Fibroblast of peridontal ligament (primary cell): ENCODE measurements at regions not wholly inside any gene's neighbourhood (a gene's known extent, or its start where the extent isn't known, plus 50 kb on each side); places are given as distances from the start of the nearest gene placed in this dataset.
A peak's percentile ranks its signal among the peaks of the same experiment; 100 is the strongest.

Source experiments
- DNase-seq: peaks from one replicate; pipeline ENCODE4 v3.0.0-alpha.2; 2010; ENCODE audit errors: extremely low read depth

DNA sequence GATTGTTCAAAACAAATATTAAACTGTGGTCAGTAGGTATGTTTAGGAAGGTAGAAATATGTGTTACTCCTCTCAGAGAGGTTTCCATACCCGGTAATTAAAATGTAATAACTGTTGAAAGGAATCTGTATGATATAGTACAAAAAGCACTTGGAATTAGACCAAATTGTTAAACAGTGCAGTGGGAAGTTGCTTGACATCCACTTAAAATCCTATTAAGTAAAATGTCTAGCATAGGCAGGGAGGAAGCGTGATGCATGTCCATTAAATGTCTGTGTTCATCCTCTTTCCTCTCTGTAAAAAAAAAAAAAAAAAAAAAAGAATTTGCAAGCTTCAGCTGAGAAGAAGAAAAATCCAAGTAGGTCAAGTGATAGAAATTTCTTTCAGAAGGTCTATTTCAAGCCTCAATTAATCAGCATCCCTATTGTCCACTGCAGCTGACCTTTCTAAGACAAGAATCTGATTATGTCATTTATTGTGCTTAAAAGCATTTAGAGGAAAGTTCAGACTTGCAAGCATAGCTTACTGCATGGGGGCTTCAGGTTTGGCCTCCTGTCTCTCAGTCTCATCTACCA lies 265.6 kb upstream of the RGS6 start:
- DNase-seq = no peak

DNA sequence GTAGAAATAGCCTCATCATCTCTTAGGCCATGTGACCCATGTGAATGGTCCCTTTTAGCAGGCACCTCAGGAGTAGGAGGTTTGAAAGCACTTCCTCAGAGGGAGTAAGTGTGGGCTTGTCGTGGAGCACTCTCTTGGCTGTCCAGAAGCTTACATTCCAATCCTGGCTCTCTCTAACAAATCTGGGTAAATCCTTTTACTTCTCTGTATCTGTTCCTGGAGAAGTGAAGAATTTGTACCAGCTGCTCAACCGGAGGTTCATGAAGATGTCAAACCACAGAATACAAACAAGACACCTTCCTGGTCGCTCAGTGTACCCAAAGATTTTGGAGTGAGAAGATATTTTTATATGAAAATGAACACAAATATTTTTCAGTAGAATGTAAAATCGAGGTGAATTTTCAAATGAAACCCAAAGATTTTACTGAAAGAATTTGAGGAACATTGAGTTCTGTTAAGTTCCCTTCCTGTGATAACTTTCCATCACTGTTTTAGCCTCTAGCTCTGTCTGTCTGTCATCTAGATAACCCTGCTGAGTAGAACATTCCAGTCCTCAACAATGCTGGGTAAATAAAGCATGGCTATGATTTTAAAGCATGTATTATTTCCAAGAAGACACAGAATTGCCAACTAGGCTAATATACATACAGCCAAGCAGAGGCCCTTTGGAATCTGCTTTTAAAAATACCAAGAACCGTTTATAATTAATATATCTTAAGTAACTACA lies 263.9 kb upstream of the RGS6 start:
- peak; percentile 43 for DNase-seq

DNA sequence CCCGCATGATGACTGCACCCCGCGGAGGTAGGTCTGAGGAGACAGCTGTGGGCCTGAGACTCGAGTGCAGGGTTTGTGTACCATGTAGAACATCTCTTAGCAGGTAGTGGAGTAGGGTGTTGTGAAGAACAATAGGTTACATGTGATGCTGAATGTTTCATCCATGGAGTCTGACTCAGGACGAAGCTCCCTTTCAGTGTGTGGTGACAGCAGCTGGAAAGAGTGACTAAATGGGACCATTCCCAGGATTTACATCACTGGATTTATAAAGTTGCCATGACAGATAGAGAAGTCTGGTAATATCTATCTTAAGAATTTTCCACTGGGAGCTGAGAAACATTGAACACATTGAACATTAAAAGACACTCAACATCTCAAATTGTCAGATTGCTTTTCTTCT lies 259.6 kb upstream of the RGS6 start:
- DNase-seq = no peak

DNA sequence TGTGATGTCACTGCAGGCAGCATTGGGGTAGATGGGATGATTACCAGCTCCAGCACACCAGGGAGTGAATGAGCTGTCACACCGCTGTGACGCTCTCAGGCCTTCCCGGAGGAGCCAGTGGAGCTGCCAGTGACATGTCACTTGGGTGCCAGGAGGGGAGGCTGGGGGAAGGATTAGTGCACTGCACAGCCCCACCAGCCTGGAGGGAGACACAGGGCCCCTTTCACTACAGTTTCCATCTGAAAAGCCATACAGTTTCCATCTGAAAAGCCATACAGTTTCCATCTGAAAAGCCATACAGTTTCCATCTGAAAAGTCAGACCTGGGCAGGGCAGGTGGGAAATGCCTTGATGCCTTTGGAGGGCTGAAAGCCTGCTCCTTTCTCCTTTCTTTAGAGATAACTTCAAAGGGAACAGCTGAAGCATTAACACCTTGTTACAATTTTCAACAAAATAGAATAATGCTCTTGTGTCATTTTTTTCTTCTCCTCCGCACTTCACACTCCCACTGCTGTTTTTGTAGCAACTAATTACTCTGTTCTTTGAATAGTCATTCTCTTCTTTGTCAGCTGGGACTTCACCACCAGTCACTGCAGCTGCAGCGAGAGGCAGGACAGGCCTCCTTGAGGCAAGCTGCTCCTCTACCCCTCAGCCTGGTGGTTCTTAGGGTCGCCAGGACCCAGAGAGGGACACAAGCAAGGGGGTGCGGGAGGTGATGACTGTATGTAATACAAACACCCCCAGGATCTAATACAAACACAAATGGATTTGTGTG lies 256.9 kb upstream of the RGS6 start:
- no peak for DNase-seq

DNA sequence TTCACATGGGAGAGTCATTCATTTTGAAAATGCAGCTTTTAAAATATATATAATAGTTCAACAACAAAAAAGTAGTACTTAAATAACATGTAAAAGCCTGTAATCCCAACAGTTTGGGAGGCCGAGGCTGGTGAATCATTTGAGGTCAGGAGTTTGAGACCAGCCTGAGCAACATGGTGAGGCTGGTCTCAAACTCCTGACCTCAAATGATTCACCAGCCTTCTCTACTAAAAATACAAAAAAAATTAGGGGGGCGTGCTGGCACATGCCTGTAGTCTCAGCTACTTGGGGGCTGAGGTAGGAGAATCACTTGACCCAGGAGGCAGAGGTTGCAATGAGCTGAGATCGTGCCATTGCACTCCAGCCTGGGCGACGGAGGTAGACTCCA lies 256.3 kb upstream of the RGS6 start:
- no peak for DNase-seq

DNA sequence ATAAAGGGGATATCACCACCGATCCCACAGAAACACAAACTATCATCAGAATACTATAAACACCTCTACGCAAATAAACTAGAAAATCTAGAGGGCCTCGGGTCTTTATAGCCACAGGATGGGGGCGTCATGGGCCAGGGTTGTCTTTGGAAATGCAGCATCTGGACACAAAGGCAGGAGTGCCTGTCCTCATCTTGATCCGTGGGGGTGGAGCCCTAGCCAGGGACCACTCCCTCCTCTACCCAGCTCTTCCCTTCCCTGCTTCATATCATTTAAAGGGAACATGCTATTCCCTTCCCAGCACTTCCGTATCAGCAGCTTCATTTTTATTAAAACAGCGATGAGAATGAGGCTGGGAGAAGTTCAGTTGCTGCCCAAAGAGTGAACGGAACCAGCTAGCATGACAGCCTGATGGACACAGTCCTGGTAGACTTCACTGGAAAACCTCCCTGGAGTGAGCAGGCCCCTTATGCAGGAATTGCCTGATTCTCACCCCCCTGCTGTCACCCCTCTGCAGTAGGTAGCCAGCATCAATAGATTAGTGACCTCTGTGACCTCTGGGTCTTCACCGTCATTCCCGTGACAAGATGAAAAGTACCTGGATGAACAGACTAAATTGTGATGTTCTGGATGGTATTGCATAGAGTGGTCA lies 251.4 kb upstream of the RGS6 start:
- no peak for DNase-seq

DNA sequence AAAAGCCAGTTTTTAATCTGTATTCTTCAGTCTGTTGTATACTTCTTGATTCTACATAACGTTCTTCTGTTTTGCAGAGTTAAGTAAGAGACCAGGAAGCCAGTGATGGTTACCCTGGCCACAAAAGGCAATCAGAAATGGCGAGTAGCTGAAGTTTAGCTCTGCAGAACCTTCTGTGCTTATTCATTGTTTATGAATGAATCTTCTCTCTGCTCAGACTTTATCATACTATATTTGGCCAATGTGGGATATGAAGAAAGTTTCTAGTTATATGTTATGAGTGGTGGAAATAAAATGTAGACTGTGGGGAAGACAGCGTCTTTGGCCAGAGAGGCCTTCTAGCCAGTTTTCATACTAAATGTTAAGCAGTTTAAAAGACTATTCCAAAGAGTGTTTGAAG lies 249.9 kb upstream of the RGS6 start:
- DNase-seq = peak; percentile 80

DNA sequence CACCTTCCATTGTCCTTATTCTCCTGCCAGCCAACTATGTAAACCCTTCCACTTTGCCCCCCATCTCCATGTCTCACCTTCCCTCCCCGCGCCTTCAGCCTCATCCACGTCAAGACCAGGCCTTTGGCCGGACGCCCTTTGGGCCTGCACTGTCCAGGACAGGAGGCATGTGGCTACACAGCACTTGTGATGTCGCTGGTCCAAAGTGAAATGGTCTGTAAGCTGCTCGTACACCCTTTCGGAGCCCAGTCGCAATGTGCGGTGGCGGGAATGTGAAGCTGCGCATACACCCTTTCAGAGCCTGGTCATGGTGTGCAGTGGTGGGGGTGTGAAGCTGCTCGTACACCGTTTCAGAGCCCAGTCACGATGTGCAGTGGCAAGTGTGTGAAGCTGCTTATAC lies 247.9 kb upstream of the RGS6 start:
- DNase-seq = no peak

DNA sequence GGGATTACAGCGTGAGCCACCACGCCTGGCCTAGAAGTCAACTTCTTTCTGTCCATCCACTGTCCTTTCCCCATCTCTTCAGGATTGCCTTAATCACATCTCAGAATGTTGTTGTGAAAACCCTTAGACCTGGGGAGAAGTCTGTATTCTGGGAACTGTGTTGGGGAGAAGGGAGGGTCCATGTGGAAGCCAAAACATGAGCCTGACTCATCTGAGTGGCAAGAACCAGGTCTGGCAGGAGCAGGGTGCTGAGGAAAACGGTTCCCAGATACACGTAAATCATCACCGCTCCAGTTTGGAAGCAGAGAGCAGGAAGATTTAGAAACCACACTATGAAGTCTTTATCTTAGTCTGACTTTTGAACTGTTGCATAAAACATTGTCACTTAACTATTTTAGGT lies 245.6 kb upstream of the RGS6 start:
- DNase-seq = no peak

DNA sequence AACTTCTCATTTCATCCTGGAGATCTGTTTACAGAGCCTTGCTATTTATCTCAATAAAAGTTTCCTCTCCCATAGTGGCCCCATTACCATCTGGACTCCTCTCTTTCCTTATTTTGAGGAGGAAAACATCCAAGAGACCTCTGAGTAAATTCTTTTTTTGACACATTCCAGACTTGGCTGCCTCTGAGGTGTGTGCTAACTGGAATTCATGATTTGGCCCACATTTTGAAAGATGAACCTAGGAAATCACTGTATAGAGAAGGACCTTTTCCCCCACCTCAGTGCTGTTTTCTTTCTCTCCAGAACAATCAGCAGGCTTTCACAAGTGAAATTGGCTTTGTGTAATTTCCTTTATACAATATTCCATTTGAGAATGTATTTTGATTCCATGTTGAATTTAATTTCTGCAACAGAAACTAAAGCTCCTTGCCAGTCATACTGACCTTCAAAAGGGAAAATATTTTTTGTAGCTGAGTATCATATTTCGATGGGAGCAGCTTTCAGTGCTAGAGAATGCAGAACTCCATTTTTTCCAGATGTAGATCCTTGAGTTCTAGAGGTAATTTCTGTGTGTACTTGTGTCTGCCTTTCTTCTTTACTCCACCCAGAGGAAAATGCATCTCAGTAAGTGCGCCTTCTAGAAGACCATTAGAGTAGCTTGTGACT lies 244.9 kb upstream of the RGS6 start:
- DNase-seq = peak; percentile 71

DNA sequence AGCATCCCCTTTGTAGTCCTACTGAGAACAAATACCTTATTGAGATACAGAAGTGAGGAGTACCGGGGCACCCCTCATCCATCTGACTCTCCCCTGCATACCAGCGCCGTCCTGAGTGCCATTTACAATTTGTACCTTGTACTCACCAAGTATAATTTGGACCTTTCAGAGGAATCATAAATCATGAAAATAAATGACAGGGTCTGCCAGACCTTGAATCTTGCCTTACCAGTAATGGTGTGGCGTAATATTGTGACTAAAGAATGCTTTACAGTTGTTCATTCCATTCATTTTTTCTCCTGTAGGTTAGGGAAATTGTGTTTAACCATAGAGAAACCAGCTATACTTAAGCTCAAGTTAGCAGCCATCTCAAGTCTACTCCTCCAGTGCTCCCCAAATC lies 243.7 kb upstream of the RGS6 start:
- no peak for DNase-seq

DNA sequence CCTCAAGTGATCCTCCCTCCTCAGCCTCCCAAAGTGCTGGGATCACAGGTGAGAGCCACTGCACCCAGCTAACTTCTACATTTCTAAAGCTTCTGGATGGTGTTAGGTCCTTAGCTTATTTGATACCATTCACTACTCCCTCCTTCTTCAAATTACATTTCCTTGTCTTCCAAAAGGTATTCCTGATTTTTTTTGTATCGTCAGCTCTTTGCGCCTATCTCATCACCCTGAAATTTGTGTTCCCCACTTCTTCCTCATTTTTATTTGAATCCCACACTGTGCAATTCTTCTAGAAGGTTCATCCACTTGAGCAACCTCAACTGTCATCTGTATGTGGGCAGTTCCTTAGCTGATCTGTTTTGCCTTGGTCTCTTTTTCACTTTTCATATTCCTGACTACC lies 241.8 kb upstream of the RGS6 start:
- no peak for DNase-seq

DNA sequence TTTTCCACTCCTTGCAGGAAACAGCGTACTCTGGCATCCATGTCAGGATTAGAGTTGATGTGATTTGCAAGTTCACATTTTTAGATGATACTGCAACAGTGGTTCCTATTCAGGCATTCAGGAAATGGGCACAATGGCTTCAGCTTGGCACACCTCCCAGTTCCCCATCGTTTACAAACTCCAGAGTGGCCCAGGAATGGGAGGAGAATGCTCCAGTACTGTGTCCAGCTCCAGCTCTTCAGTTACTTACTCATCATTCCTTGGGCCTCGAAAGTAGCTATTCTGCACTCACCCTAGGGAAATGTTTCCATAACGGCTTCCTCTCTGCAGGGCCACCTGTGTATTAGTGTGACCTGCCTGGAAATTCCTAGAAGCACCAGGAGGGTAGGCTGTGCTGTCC lies 239.7 kb upstream of the RGS6 start:
- DNase-seq = peak; percentile 57

DNA sequence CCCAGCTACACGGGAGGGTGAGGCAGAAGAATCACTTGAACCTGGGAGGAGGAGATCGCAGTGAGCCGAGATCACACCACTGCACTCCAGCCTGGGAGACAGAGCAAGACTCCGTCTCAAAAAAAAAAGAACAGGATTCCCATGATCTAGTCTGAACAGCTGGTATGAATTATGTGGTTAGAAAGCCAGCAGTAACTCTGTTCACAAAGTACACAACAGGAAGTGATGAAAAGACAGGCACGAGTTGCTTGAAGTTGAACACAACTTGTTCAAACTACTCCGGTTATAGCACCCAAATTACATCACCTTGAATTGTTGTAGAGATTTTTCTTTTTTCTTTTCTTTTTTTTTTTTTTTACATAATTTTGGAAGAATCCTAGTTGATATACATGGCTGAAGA lies 238.8 kb upstream of the RGS6 start:
- DNase-seq = peak; percentile 91

DNA sequence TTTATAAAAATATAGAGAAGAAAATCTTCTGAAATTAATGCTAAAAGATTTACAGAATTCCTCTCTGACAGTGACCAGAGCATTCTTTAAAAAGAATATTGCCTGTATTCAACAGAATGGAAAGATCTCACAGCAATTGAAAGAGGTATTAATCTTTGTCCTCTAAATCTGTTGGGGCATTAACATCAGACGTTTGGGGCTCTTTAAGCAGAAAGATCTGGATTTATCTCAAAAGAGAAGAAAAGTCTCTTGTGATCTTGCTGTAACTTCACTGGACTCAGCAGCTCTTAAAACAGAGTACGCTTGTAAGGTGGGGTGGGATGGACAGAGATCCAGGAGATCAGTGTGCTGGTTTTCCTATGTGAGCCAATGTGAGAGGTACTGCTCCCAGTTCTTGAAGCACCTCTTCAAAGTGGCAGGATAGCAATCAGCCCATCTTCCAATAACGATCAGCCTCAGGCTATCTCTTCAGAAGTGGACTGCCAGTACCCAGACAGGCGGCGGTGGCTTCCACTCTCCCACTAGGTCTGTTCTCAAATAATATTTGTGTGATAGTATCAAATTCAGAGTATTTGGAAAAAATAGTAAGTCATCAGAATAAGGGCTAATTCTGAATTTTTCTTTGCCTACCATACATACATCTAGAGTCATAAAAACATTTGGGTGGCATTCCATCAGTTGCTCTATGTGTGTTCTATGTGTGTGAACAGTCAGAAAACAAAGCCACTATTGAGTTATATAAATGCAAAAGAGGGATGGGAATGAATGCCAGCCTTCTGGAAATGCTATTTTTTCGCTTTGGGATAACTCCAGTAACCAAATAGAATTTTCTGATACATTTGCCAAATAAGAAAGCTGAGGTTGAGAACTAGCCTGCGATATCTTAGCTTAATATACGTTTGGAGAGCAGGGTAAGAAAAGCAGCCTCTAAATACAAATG lies 237.4 kb upstream of the RGS6 start:
- no peak for DNase-seq

DNA sequence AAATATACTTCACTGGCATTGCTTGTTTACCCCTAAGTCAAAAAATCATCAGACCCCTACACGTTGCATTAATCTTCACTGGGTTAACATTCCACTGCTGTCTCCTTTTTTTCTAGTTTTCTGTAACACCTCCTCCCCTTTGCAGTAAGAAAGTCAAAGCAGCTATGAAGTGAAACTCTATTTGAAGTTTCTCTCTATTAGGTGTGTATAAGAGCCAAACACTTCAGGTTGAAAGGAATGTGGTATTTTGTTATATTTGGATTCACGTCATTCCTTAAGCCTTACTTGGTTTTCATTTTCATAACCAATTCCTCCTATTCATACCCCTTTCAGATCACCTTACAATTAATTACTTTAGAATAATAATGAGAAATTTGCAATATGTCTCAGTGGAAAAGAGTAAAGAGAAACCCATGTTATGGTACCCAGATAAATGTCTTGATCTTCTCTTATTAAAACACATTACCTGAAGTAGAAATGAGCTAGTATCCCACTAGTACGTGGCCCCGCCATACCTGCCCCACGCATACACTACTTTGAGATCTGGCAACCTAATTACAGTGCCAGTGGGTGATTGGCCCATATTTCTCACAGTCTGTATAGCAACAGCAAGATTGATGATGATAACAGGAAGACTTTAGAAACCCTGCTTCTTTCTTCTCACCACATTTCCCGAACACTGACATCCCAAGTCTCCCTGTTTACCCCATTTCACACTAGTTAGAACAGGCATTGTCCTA lies 236.4 kb upstream of the RGS6 start:
- no peak for DNase-seq

DNA sequence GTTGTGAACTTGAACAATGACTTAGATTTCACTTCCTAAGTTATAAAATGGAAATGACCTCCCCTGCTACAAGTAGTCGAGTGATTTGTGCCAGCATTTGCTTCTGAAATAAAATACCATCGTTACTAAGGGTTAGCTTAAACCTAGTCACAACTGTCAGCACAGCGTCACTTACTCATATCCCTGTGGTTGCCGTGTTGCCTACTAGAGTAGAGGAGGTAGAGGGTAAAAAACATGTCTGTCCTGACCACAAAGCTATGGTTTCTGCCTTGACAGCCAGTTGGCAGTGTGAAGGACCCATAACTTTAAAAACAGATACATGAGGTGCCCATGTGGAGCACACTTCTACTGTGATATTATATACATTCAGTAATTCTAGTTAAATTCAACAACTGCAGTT lies 234.2 kb upstream of the RGS6 start:
- no peak for DNase-seq

DNA sequence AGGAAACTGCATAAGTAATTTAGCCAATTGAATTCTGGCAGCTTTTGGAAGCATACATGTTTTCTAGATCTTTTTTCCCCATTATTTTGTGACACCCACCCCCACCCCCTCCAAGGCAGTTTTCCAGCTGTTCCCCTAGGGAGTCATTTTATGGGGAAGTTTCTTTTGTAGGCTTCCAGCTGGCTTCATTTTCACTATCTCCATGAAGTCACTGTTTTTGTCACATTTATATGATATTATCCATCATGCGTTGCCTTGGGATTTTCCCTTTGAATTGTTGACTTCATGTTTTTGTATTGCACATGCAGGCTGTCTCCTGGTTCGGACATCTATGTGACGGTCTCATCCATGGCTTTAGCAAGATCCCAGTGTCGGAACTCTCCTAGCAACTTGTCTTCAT lies 233.6 kb upstream of the RGS6 start:
- no peak for DNase-seq

DNA sequence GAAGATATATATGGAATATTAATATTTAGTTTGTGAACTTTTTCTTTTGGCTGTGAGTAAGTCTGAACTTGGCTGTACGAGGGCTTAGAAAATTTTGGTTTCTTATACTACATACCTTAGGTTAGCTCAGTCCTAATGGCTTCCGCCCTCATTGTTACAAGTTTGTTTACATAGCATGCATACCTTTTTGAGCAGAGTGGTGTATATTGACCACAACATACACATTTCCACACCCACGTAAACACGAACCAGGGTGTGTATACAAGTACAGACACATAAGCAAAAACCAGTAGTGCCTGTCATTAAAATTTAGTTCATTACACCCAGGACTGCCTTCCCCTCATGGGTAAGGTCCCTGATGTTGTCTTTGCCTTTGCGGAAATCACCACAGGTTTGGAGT lies 230.2 kb upstream of the RGS6 start:
- no peak for DNase-seq

DNA sequence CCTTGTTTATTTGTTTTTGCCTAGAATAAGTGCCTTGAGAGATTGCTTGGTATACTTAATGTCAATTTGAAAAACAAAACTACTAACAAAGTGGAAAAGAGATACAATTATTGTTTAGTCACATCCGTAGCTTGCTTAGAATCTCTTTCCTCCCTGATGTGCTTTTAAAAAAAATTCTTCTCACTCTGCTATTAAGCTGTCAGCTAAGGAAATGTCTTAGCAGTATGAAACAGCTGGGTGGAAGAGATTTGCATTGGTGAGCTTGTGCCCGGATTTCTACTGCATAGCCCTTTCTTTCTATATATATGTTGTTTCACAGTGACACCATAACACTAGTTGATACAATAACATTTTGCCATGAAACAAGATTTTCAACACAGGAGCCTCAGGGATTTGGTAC lies 229.4 kb upstream of the RGS6 start:
- no peak for DNase-seq
